Endothelial cell (in vitro differentiated cells): ENCODE measurements at regions not wholly inside any gene's neighbourhood (a gene's known extent, or its start where the extent isn't known, plus 50 kb on each side); places are given as distances from the start of the nearest gene placed in this dataset.

ENCODE experiments used
- DNase-seq: peaks from one replicate; pipeline ENCODE4 v3.0.0; 2021; ENCODE audit warnings: low spot score
- H3K27ac Mint-ChIP-seq: one replicate; pipeline ENCODE4 v1.8.0; 2021; ENCODE audit warnings: mixed read lengths, inconsistent platforms; ENCODE audit not compliant: unreplicated experiment
- H3K27me3 Mint-ChIP-seq: one replicate; pipeline ENCODE4 v1.8.0; 2021; ENCODE audit warnings: mild to moderate bottlenecking, moderate library complexity, mixed read lengths, inconsistent platforms; ENCODE audit not compliant: unreplicated experiment
- H3K36me3 Mint-ChIP-seq: one replicate; pipeline ENCODE4 v1.8.0; 2021; ENCODE audit warnings: mild to moderate bottlenecking, low read depth, mixed read lengths, inconsistent platforms; ENCODE audit not compliant: unreplicated experiment
- H3K4me1 Mint-ChIP-seq: one replicate; pipeline ENCODE4 v1.8.0; 2021; ENCODE audit warnings: mild to moderate bottlenecking, mixed read lengths, inconsistent platforms; ENCODE audit not compliant: unreplicated experiment
- H3K4me3 Mint-ChIP-seq: one replicate; pipeline ENCODE4 v1.8.0; 2021; ENCODE audit warnings: mild to moderate bottlenecking, mixed read lengths, inconsistent platforms; ENCODE audit not compliant: unreplicated experiment
- H3K9me3 Mint-ChIP-seq: one replicate; pipeline ENCODE4 v1.8.0; 2021; ENCODE audit warnings: mixed read lengths, inconsistent platforms; ENCODE audit not compliant: unreplicated experiment
- CTCF ChIP-seq: fragments of 200-600 bp; sonication (generic); IDR thresholded peaks from one replicate; pipeline ENCODE4 v1.5.0; 2021; ENCODE audit warnings: antibody characterized with exemption; ENCODE audit not compliant: unreplicated experiment

DNA sequence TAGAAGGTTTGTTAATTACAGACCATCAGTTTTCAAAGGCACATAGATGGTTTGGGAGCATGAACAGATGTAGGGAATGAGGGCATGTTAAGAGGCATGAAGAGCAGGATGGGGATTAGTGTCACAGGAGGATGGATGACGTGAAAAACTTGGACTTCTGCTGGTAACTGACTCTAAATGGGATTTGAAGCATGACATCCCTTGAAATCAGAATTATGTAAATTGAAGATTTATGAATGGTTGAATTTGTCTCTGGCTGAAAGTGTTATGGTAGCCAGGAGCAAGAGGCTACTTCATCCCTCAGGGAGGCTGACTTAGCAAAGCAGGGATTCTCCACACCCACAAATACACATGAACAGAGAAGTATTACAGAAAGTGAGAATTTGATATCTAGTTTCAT is 454.6 kb downstream of the MAGEB5 start:
- Mint-ChIP-seq H3K36me3 (no peaks in the 10 kb centered on the region), H3K4me1 (no peaks in the 10 kb centered on the region), H3K27me3 (no peaks in the 10 kb centered on the region), H3K27ac (no peak overlapping the region), H3K4me3 (no peak overlapping the region), H3K9me3 (no peaks in the 10 kb centered on the region)
- no peak for DNase-seq
- no peak for TF ChIP-seq CTCF

GRCh38 chrX:26664919-26665318 is 448.9 kb downstream of the MAGEB5 start:
- no peak overlapping the region for H3K27ac Mint-ChIP-seq
- TF ChIP-seq CTCF, result no peak
- H3K27me3 Mint-ChIP-seq, result no peaks in the 10 kb centered on the region
- no peaks in the 10 kb centered on the region for H3K4me1 Mint-ChIP-seq
- no peaks in the 10 kb centered on the region for H3K9me3 Mint-ChIP-seq
- H3K36me3 Mint-ChIP-seq, result no peaks in the 10 kb centered on the region
- DNase-seq, result no peak
- no peak overlapping the region for H3K4me3 Mint-ChIP-seq

- Mint-ChIP-seq H3K4me3 (no peak overlapping the region), H3K9me3 (no peaks in the 10 kb centered on the region), H3K27me3 (no peaks in the 10 kb centered on the region), H3K36me3 (no peaks in the 10 kb centered on the region), H3K4me1 (no peaks in the 10 kb centered on the region), H3K27ac (no peak overlapping the region)
- DNase-seq, result no peak
- TF ChIP-seq CTCF, result no peak
Measured at GRCh38 chrX:26653050-26653449, 437.1 kb downstream of the MAGEB5 start.

DNA sequence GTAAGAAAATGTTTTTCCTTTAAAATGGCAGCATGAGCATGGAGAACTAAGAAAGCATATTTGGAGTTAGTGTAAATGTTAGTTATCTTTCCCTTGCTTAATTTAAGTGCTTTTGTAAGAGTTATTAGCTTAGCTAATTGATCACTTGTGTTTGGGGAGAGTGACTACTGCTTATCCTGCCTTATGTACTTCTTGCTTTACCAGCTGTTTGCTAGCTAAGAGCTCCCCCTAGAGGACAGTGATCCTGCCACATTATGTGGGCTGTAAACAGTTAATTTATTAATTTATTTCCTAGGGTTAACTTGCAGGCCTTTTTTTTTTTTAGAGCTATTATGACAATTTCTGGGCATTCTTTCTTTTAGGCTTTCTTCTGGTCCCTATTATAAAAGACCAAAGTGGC is 435.8 kb downstream of the MAGEB5 start:
- Mint-ChIP-seq H3K27ac (no peak overlapping the region), H3K36me3 (no peaks in the 10 kb centered on the region), H3K9me3 (no peaks in the 10 kb centered on the region), H3K4me1 (no peaks in the 10 kb centered on the region), H3K4me3 (no peak overlapping the region), H3K27me3 (no peaks in the 10 kb centered on the region)
- DNase-seq, result no peak
- no peak for TF ChIP-seq CTCF

GRCh38 chrX:26649534-26649933 is 433.6 kb downstream of the MAGEB5 start:
- DNase-seq, result no peak
- Mint-ChIP-seq H3K4me3 (no peak overlapping the region), H3K27ac (no peak overlapping the region), H3K9me3 (no peaks in the 10 kb centered on the region), H3K36me3 (no peaks in the 10 kb centered on the region), H3K4me1 (no peaks in the 10 kb centered on the region), H3K27me3 (no peaks in the 10 kb centered on the region)
- peak; percentile 74 for TF ChIP-seq CTCF
